ENCODE measurements at regions not wholly inside any gene's neighbourhood (a gene's known extent, or its start where the extent isn't known, plus 50 kb on each side); places are given as distances from the start of the nearest gene placed in this dataset.

- Mint-ChIP-seq H3K4me3 (no peak overlapping the region), H3K27ac (no peak overlapping the region), H3K27me3 (ENCODE audit: insufficient read depth) (peaks cover 15% of the 10 kb centered on the region), H3K9me3 (peaks cover 5% of the 10 kb centered on the region; the same call in 1 of the 2 replicates), H3K4me1 (ENCODE audit: low read depth) (no peaks in the 10 kb centered on the region), H3K36me3 (ENCODE audit: low read depth) (no peaks in the 10 kb centered on the region)
- no peak for DNase-seq
- no peak for TF ChIP-seq CTCF (IDR thresholded peaks at IDR 0.05)
Measured at GRCh38 chr2:8364668-8365067, 317.2 kb upstream of the ID2 start.

- H3K9me3 Mint-ChIP-seq: peaks cover 5% of the 10 kb centered on the region; the same call in 1 of the 2 replicates
- TF ChIP-seq CTCF (IDR thresholded peaks at IDR 0.05): no peak
- H3K27me3 Mint-ChIP-seq (ENCODE audit: insufficient read depth): peaks cover 15% of the 10 kb centered on the region
- H3K4me3 Mint-ChIP-seq: no peak overlapping the region
- no peak overlapping the region for H3K27ac Mint-ChIP-seq
- no peak for DNase-seq
- H3K4me1 Mint-ChIP-seq (ENCODE audit: low read depth): no peaks in the 10 kb centered on the region
- no peaks in the 10 kb centered on the region for H3K36me3 Mint-ChIP-seq (ENCODE audit: low read depth)
Measured at GRCh38 chr2:8365331-8365910, 316.4 kb upstream of the ID2 start.

- no peak for DNase-seq
- TF ChIP-seq CTCF (IDR thresholded peaks at IDR 0.05): no peak
- no peaks in the 10 kb centered on the region for H3K9me3 Mint-ChIP-seq
- H3K36me3 Mint-ChIP-seq (ENCODE audit: low read depth): no peaks in the 10 kb centered on the region
- peaks cover 7% of the 10 kb centered on the region for H3K27me3 Mint-ChIP-seq (ENCODE audit: insufficient read depth)
- H3K4me3 Mint-ChIP-seq: no peak overlapping the region
- H3K4me1 Mint-ChIP-seq (ENCODE audit: low read depth): no peaks in the 10 kb centered on the region
- no peak overlapping the region for H3K27ac Mint-ChIP-seq
Measured at GRCh38 chr2:8367833-8368232, 314.0 kb upstream of the ID2 start.

- H3K36me3 Mint-ChIP-seq (ENCODE audit: low read depth): peaks cover 4% of the 10 kb centered on the region; the same call in 1 of the 2 replicates
- H3K27ac Mint-ChIP-seq: no peak overlapping the region
- TF ChIP-seq CTCF (IDR thresholded peaks at IDR 0.05): no peak
- peaks cover 4% of the 10 kb centered on the region for H3K9me3 Mint-ChIP-seq
- no peak for DNase-seq
- H3K27me3 Mint-ChIP-seq (ENCODE audit: insufficient read depth): peaks cover 4% of the 10 kb centered on the region
- no peak overlapping the region for H3K4me3 Mint-ChIP-seq
- H3K4me1 Mint-ChIP-seq (ENCODE audit: low read depth): no peaks in the 10 kb centered on the region
Measured at GRCh38 chr2:8368463-8368862, 313.4 kb upstream of the ID2 start.

- peaks cover 4% of the 10 kb centered on the region; the same call in 1 of the 2 replicates for H3K36me3 Mint-ChIP-seq (ENCODE audit: low read depth)
- TF ChIP-seq CTCF (IDR thresholded peaks at IDR 0.05): no peak
- H3K27ac Mint-ChIP-seq: no peak overlapping the region
- peaks cover 3% of the 10 kb centered on the region for H3K27me3 Mint-ChIP-seq (ENCODE audit: insufficient read depth)
- H3K4me3 Mint-ChIP-seq: no peak overlapping the region
- peaks cover 6% of the 10 kb centered on the region for H3K9me3 Mint-ChIP-seq
- no peaks in the 10 kb centered on the region for H3K4me1 Mint-ChIP-seq (ENCODE audit: low read depth)
- DNase-seq: no peak
Measured at GRCh38 chr2:8369522-8369921, 312.3 kb upstream of the ID2 start.

All from HFFc6 (cell line).